Fibroblast of peridontal ligament (primary cell): ENCODE measurements at regions not wholly inside any gene's neighbourhood (a gene's known extent, or its start where the extent isn't known, plus 50 kb on each side); places are given as distances from the start of the nearest gene placed in this dataset.
"Not testable (repeated sequence)": the region's sequence is repeated elsewhere in the genome, so short reads cannot be mapped to it uniquely, and the experiment has no call there.

Source experiments
- DNase-seq: peaks from one replicate; pipeline ENCODE4 v3.0.0-alpha.2; 2010; ENCODE audit errors: extremely low read depth

DNA sequence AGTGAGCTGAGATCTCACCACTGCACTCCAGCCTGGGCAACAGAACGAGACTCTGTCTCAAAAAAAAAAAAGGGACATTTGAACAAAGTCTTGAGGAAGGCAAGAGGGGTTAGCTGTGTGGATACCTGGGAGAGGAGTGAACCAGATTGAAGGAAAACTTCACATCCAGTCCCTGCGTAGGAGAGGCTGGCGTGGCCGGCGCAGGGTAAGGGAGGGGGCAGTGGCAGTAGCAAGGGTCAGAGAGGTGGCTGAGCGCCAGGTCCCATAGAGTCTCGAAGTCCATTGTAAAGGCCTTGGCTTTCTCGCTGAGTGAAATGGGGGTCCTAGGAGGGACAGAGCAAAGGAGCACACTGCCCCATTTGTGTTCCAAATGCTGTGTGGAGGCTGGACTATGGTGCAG is 171.8 kb upstream of the WSCD1 start:
- DNase-seq, result no peak

DNA sequence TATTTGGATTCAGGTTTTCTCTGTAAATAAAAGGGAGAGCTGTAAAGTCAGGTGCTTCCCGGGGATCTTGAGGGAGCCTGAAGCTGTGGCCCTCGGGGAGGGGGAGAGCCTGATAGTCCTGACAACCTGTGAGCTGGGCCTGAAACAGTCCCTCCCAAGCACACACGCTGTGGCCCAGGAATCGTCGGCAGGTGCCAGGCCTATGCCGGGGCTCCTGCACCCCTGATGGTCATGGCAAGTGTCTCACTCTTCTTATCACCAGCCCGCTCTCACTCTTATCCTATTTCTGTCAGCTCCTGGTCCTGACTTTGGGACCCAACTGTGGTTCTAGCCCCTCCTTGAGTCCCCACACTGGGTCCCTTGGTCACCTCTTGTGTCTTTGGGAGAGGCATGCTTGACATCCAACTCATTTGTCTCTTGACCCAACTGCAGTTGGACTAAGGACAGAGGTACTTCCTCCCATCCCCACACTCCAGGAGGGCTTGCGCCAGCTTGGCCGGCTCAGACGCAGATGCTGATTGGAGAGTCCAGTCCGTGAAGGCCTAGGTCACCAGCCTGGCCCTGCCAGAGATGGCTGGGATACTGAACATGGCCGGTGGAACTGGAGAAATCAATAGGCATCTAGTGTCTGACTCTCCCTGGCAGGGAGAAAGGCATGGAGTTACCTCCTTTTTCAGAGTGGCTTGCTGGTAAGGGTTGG is 170.5 kb upstream of the WSCD1 start:
- no peak for DNase-seq

DNA sequence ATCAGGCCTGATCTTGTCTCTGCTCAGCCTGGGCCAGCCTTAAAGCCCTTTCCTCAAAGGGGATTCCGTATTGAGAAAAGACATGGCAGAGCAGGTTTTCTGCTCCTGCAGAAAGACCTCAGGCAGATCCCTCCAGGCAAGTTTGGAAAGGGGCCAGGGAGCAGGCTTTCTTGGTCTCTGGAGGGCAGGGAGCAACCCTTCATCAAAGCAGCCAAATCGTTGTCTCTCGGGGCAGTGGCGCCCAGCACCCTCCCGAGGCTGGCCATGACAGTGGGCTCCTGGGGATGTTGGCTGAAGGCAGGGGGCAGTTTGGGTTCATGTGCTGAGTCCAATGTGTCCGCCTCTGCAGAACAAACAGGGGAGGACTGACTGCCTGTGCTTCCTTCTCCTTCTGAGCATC is 168.4 kb upstream of the WSCD1 start:
- DNase-seq, result no peak

DNA sequence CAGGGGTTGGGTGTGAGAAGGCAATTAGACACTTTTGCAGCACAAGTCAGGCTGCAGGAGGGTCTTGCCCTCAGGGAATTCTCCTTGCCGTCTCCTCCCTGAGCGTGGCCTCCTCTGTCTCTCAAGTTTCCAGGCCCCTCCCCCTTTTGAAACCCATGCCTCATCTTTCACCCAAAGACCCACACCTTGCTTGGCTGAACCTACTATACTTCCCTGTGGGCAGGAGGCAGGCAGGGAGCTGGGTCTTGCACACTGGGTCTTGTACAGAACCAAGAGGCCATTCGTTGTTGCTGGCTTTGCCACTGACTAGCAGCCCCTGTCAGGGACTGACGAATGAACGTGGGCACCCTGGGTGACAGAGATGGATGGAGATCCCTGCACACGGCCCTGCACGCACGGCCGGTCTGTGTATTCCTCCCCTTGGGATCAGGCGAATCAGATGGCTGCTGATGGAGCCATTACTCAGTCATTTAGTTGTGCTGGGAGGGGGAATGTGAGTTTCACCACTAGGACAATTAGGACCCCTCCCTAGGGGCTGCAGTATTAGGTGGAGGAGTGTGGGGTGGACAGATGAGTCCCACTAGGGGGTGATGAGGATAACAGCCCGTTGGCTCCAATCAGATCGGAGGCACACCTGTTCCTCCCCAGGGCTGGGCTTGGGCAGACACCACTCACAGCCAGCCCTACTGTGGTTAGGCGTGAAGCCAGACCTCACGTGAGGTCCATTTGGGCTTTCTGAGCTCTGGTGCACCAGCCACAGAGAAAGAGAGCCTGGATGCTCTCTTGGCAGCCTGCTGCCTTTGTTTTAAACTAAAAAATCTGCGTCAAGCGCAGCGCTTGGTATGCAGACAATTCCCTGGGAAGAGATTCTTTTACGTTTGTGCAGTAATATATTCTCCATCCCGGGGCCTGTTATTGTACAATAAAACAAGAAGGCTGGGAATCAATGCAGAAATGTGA is 167.7 kb upstream of the WSCD1 start:
- no peak for DNase-seq

DNA sequence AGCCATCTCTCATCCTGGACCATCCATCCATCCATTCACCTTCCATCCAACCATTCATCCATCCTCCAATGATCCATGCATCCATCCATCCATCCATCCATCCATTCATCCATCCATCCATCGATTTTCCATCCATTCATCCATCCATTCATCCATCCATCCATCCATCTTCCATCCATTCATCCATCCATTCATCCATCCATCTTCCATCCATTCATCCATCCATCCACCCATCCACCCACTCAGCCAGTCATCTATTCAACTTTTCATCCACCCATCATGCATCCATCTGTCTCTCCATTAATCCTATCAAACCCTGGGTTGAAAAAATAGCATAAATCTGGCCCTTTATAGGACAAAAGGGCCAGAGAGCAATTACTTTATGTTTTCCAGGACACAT is 158.3 kb upstream of the WSCD1 start:
- DNase-seq, result no peak

DNA sequence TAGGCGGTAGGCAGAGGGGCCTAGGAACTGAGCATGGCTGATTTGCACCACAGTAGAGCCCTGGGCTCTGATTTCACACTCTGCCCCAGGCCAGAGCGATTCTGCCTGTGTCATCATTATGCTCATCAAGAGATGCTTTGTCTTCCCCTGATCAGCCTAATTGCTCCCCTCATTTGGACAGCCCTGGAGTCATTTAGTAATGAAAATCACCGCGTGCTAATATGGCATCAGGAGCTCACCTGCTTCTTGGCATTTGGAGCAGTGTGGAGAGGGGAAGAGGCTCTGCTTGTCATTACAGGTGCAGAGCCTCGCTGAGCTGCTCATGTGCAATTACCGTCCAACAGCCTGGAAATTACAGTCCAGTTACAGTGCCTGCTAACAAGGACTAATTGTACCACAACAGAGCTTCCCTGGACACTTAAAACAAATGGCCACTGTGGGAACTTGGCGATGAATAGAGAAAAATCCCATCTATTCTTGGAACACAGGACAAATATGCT is 157.1 kb upstream of the WSCD1 start:
- no peak for DNase-seq

DNA sequence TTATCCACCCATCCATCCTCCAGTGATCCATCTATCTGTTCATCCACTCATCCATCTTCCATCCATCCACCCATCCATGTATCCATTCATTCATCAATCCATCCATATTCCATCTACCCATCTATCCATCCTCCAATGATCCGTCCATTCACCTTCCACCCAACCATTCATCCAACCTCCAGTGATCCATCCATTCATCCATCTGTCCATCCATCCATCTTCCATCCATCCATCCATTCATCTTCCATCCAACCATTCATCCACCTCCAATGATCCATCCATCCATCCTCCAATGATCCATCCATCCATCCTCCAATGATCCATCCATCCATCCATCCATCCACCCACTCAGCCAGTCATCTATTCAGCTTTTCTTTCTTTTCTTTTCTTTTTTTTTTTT is 156.5 kb upstream of the WSCD1 start:
- DNase-seq, result no peak

DNA sequence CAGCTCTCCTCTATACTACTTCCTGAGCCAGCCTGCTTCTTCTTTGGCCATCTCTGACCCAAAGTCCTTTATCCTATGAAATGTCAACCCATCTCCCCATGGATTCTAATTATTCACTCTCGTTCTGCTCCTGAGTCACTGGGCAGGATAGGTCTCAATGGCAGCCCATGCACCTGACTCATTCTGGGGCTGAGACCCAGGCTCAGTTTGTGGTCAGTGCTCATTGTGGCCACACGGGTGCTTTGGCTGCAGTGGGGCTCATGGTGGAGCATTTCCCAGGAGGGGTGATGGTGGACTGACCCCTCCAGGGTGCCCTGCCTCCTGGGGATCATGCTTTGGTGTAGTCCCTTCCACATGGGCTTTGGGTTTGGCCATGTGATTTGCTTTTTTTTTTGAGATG is 154.8 kb upstream of the WSCD1 start:
- DNase-seq, result no peak

DNA sequence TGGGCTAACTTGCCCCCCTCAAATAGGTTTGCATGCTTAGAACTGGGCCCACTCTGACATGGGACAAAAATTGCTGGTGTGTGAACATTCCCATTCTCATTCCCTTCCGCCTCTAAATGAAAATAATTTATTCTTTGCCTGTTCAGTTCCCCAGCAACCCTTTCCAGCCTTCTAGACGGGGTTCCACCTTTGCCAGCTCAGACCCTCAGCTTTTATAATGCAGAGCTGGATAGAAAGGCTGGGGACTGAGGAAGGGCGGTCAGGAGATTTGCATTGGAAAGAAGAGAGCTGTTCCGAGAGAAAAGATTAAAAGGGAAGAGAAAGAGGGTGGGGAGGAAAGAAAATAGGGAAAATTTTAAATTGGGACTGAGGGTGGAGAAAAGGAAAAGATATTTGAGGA is 151.1 kb upstream of the WSCD1 start:
- no peak for DNase-seq

DNA sequence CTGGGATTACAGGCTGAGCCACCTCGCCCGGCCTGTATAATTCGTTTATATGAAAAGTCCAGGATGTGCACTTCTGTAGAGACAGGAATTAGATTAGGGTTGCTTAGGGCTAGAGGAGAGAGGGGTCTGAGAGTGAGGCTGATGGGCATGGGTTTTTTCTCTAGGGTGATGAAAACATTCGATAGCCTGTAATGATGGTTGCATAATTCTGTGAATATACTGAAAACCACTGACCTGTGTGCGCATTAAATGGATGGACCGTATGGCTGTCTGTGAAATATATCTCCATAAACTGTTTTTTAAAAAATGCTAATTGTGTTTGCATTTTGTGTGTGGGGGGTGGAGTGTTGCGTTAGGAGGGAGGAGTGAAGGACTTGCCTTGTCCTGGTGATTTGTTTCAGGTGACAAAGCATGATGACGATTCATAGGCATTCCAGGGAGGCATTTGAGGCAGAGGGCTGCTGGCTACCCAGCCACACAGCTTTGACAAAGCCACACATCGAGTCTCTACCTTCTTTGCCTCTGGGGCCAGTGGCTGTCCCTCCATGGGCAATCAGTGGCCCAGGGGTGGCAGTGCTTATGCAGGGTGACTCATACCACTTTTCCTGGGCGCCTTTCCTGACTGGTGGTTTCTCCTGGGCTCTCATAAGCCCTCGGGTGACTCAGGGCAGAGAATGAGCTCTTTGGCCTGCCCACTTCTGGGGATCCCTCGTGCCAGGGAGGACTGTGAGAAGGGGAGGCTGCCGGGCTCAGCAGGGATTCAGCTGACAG is 148.5 kb upstream of the WSCD1 start:
- peak; percentile 12 for DNase-seq

DNA sequence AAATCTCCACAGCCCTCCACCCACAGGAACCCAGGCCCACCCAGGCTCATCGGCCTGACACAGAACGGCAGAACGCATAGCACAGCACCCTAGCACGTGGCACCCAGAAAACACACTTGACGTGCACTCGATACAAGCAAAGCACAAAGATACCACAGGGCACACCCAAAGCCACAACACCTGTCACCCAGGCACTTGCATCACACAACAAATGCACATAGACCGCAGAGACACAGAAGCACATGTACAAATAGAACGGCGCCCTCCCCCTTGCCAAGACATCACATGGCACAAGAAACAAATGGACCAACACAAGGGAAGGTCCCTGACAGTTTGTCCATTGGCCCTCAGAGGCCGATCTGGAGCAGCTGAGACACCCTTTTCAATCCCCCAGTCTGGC is 147.7 kb upstream of the WSCD1 start:
- no peak for DNase-seq

DNA sequence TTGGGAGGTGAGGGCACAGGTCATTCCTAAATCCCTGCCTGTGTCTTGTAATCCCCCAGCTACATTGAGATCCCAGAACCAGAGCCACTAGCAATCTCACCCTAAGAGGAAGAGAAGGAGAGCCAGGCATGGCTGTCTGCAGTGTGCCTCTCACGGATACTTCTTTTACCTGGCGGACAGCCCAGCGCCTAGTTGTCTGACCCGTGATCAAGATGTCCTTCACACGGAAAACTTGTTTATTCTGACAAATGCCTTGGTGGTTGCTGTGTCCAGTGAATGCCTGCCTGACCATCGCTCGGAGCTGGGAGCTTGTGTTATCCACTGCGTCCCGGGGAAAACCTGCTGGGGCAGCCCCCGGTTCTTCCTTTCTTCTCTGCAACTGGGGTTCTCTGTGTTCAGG is 140.5 kb upstream of the WSCD1 start:
- no peak for DNase-seq

DNA sequence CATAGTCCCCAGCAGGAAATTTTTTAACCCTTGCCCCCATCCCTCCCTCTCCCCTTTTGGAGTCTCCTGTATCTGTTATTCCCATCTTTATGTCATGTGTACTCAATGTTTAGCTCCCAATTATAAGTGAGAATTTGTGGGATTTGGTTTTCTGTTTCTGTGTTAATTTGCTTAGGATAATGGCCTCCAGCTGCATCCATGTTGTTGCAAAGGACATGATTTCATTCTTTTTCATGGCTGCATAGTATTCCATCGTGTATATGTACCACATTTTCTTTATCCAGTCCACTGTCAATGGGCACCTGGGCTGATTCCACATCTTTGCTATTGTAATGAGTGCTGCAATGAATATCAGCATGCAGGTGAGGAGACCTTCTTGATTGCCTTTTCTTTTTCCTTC is 139.6 kb upstream of the WSCD1 start:
- DNase-seq, result not testable (repeated sequence)

DNA sequence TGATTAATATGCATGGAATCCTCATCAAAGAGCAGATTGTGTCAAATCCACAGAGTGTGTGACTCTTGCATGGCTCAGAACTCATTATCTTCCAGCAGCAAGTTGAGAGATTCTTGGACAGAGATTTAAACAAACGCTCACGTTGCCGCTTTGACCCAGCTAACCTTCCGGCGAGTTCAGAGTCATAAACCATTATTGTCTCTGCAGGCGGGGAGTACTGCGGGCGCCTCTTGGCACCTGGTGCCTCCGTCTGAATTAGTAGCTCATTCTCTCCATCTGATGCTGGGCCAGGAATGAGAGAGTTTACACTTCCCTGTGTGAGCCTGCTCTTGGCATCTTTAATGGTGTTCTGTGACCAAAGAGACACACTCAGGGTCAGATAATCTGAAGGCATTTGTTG is 138.6 kb upstream of the WSCD1 start:
- no peak for DNase-seq

DNA sequence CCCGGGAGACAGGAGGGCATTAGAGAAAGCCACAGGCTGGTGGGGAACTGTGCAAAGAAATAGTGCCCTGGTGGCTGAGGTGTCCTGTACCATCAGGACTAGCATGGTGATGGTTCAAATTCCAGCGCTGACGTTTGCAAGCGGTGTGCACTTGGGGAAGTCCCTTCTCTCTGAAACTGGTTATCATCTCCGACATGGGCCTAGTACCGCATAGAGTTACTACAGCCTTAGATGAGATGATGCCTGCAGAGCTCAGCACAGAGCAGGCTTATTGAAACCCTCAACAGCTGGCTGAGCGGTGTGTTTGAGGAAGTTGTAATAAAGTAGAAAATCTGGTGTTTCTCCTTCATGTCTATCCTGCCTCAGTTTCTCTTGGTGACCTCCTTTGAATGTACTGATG is 136.7 kb upstream of the WSCD1 start:
- DNase-seq, result no peak

DNA sequence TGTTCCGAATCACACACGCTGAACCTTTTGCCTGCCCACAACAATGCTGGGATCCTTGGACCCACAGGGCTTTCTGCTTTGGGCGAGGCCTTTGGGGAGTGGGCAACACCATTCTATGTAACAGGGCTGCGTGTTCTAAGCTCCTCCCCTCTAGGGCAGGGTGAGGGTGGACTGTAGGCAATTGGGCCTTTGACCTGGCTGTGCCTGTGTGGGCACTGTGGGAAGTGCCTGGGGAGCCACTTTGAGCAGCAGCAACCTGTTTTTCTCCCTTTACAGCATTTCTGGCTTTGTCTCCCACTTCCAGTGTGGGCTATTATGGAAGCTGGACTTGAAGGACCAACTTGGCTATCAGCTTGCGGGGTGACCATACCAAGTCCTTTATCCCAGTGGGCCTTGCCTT is 128.9 kb upstream of the WSCD1 start:
- DNase-seq, result no peak

DNA sequence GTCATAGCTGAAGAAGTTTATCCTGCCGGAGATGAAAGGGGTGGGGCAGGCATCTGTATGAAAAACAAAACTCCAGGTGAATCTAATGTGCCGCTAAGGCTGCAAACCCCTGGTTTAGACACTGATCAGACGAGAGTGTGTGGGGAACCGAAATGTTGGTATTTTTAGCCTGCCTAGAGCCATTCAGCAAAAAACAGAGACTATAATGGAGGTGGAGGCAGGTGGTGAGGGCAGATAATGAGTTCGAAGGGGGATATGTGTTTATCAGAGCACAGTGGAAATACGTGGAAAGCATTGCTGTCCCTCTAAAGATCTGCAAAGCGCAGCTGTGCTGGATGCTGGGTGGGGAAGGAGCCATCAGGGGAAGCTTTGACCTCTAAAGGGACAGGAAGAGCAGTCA is 127.5 kb upstream of the WSCD1 start:
- DNase-seq, result no peak

DNA sequence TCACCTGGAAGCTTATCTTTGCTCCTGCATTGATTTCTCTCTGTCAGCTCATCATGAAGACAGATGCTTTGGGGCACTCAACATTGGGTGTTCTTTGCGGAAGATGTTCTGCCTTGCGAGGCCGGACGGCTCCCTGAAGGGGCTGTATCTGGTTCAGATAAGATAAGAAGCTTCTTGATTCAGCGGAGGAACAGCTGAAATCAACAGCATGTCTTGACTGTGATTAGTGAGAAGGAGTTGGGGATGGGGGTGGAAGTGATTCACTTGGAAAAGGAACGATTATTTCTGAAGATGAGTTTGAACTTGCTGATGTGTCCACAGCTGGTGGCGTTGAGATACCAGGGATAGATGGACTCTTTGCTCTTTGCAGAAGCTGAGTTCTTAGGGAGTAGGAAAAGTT is 126.9 kb upstream of the WSCD1 start:
- no peak for DNase-seq

DNA sequence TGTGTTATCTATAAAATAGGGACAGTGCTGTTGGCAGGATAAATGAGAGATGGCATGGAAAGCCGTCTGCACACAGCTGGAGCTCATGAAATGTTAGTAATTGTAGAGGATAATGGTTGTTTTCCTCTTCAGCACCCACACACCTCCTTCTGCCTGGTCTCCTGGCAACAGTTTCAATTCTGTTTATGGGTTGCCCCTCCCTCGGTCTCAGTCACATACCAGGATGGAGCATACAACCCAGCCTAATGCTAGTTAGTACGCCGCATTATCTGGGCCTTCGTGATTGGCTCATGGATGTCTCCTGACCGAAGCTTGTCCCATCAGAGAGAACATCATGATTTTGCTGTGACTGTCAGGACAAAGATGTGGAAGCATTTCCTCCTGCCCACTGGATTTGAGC is 126.2 kb upstream of the WSCD1 start:
- DNase-seq, result no peak

DNA sequence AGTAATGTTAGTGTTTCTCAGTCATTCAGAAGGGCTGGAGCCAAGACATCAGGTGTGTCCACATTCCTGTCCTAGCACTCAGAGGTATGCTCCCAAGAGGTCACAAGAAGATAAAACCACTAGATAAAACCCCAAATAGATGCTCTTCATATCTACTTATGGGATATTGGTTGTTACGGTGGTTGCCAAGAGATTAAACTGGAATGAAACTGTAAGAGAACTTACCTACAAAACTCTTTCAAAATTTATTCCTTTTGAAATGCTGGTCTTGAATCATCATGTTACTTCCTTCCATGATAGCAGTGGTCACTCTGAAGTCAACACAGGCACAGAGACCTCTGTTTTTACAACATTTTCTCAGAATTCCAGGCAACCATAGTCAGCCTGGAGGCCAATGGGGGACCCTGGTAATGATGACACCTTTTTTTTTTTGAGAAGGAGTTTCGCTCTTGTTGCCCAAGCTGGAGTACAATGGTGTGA is 122.4 kb upstream of the WSCD1 start:
- no peak for DNase-seq

DNA sequence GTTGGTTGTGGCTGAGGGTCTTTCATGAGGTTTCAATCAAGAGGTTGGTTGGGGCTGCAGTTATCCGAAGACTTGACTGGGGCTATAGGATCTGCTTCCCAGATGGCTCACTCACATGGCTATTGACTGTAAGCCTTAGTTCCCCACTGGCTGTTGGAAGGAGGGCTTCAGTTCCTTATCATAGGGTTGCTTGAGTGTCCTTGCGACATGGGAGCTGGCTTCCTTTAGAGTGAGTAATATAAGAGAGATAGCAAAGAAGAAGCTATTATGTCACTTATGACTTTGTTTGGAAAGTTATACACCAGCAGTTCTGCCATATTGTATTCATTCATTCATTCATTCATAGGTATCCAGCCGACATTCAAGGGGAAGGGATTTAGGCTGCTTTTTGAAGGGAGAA is 121.4 kb upstream of the WSCD1 start:
- DNase-seq, result no peak

DNA sequence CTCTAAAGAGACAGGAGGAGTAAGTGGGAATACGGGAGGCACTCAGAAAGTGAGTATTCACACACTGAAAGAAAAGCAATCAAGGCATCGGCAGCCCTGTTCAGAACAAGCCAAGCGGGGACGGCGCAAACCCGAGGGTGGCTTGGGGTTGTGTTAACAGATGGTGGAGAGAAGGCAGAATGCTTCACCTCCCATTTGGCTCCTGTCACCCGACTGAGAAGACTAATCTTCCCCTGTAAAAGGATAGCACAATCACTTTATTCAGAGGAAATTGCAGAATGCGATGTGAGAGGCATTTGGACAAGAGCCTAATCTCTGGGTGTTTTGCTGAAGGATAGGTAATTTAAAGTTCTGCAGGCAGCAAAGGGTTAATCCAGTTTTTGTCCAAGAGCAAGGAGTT is 119.3 kb upstream of the WSCD1 start:
- no peak for DNase-seq
